Right lobe of liver (tissue), 6 donors: ENCODE measurements at regions not wholly inside any gene's neighbourhood (a gene's known extent, or its start where the extent isn't known, plus 50 kb on each side); places are given as distances from the start of the nearest gene placed in this dataset.

Experiments
- ATAC-seq, 4 donors: fragments of 200-7000 bp; cut with Tn5 transposase; one replicate each; pipeline ENCODE4 v1.9.1; 2020; ENCODE audit warnings: mild to moderate bottlenecking in 4 of 4, moderate library complexity in 4 of 4
- DNase-seq, 3 donors: peaks; one replicate each; pipeline ENCODE4 v3.0.0-alpha.2; 2020
- H3K27ac ChIP-seq, 3 donors: fragments of 200-600 bp; one replicate each; pipeline ENCODE4 v1.8.0; 2022
- H3K27me3 ChIP-seq, 2 donors: fragments of 200-600 bp; one replicate each; pipeline ENCODE4 v1.8.0; 2022
- H3K36me3 ChIP-seq, 4 donors: fragments of 200-600 bp; sonication (generic) in 1 of 4; one replicate each; pipeline versions ENCODE4 v1.5.1 to v1.8.0; 2017 to 2022; ENCODE audit warnings: control low read depth in 1 of 4
- H3K4me1 ChIP-seq, 4 donors: fragments of 200-600 bp; sonication (generic) in 1 of 4; one replicate each; pipeline versions ENCODE4 v1.5.1 to v1.8.0; 2017 to 2022; ENCODE audit warnings: control low read depth in 1 of 4
- H3K4me3 ChIP-seq, 3 donors: fragments of 200-600 bp; one replicate each; pipeline ENCODE4 v1.8.0; 2022
- H3K9me3 ChIP-seq, 4 donors: fragments of 200-600 bp; sonication (generic) in 1 of 4; one replicate each; pipeline versions ENCODE4 v1.5.1 to v1.8.0; 2017 to 2022; ENCODE audit warnings: control low read depth in 1 of 4
- CTCF ChIP-seq, 4 donors: fragments of 200-600 bp in 3 of 4; fragments of 450-650 bp in 1 of 4; IDR thresholded peaks; one replicate each; pipeline versions ENCODE4 v1.5.1 to v1.8.0; 2016 to 2022; ENCODE audit warnings: antibody characterized with exemption in 4 of 4, mild to moderate bottlenecking in 2 of 4
- POLR2A ChIP-seq: fragments of 450-650 bp; IDR thresholded peaks from one replicate; pipeline ENCODE4 v1.6.1; 2017; ENCODE audit warnings: antibody characterized with exemption, mild to moderate bottlenecking
- WGBS: methylation state at CpG from one replicate; pipeline ENCODE4 v1.1.6; 2018; ENCODE audit warnings: low coverage, low lambda C conversion rate; ENCODE audit not compliant: insufficient coverage; ENCODE audit errors: missing lambda C conversion rate; 5-methylcytosine and 5-hydroxymethylcytosine counted together
- intact Hi-C, 2 donors: fragments of 100-400 bp; cut with DNase I; formaldehyde crosslinking; loops; one replicate each; pipeline versions ENCODE4 v1.11.2 to v1.14.1; 2022
- donor health status: DM: no; HTN: yes; CAD: no.
- donor health status: DM: no; HTN: no; CAD: no.
- donor health status: DM: no; HTN: no; CAD: no.
- donor health status: DM: no; HTN: yes; CAD: no.
- donor health status: DM: no; HTN: yes; CAD: no.

GRCh38 chr11:29258411-29258810 lies 758.4 kb downstream of the KCNA4 start:
- Histone ChIP-seq H3K36me3 (no peaks in the 10 kb centered on the region), H3K27me3 (no peaks in the 10 kb centered on the region), H3K4me1 (peaks cover 0 to under 1% (median 0%) of the 10 kb centered on the region in 4 donors), H3K4me3 (no peak overlapping the region), H3K9me3 (no peaks in the 10 kb centered on the region), H3K27ac (no peak overlapping the region)
- no peak for ATAC-seq
- intact Hi-C loops, result no loop called here
- WGBS, result 34% methylated on average over 3 of the region's 3 CpGs
- no peak for TF ChIP-seq POLR2A
- TF ChIP-seq CTCF (IDR thresholded peaks at IDR 0.05), result no peak
- no peak for DNase-seq

GRCh38 chr11:29256580-29256979 lies 760.2 kb downstream of the KCNA4 start:
- ATAC-seq, result no peak
- Histone ChIP-seq H3K9me3 (no peaks in the 10 kb centered on the region), H3K4me1 (no peaks in the 10 kb centered on the region), H3K27me3 (no peaks in the 10 kb centered on the region), H3K27ac (no peak overlapping the region), H3K4me3 (no peak overlapping the region), H3K36me3 (no peaks in the 10 kb centered on the region)
- no peak for TF ChIP-seq POLR2A
- TF ChIP-seq CTCF (IDR thresholded peaks at IDR 0.05), result no peak
- DNase-seq, result no peak
- intact Hi-C loops, result no loop called here
- 0% methylated on average over 1 of the region's 1 CpG for WGBS

GRCh38 chr11:29255401-29255800 lies 761.4 kb downstream of the KCNA4 start:
- no peak for ATAC-seq

GRCh38 chr11:29251738-29252137 lies 765.1 kb downstream of the KCNA4 start:
- H3K27me3 ChIP-seq, result no peaks in the 10 kb centered on the region
- no peaks in the 10 kb centered on the region for H3K9me3 ChIP-seq
- no peak overlapping the region for H3K4me3 ChIP-seq
- intact Hi-C loops, result no loop called here
- no peak overlapping the region for H3K27ac ChIP-seq
- WGBS, result 65% methylated on average over 4 of the region's 4 CpGs
- ATAC-seq (no peak), DNase-seq (no peak)
- no peak for TF ChIP-seq POLR2A
- TF ChIP-seq CTCF (IDR thresholded peaks at IDR 0.05), result no peak
- no peaks in the 10 kb centered on the region for H3K36me3 ChIP-seq
- no peaks in the 10 kb centered on the region for H3K4me1 ChIP-seq

More at GRCh38 chr11:29255401-29255800, 761.4 kb downstream of the KCNA4 start:
- Histone ChIP-seq H3K4me3 (no peak overlapping the region), H3K27me3 (no peaks in the 10 kb centered on the region), H3K27ac (no peak overlapping the region), H3K9me3 (no peaks in the 10 kb centered on the region), H3K4me1 (no peaks in the 10 kb centered on the region), H3K36me3 (no peaks in the 10 kb centered on the region)
- 89% methylated on average over 2 of the region's 2 CpGs for WGBS
- intact Hi-C loops, result no loop called here
- no peak for DNase-seq
- TF ChIP-seq POLR2A, result no peak
- no peak for TF ChIP-seq CTCF (IDR thresholded peaks at IDR 0.05)

- Histone ChIP-seq H3K9me3 (no peaks in the 10 kb centered on the region), H3K27ac (no peak overlapping the region), H3K4me3 (no peak overlapping the region), H3K4me1 (no peaks in the 10 kb centered on the region), H3K27me3 (no peaks in the 10 kb centered on the region), H3K36me3 (no peaks in the 10 kb centered on the region)
- ATAC-seq, result no peak
- 81% methylated on average over 2 of the region's 2 CpGs for WGBS
- TF ChIP-seq POLR2A, result no peak
- TF ChIP-seq CTCF (IDR thresholded peaks at IDR 0.05), result no peak
- intact Hi-C loops, result no loop called here
- no peak for DNase-seq
These were observed 767.1 kb downstream of the KCNA4 start for GRCh38 chr11:29249713-29250112.
